ENCODE measurements at regions not wholly inside any gene's neighbourhood (a gene's known extent, or its start where the extent isn't known, plus 50 kb on each side); places are given as distances from the start of the nearest gene placed in this dataset.

- DNase-seq (ENCODE audit: low spot score in 2 of 2) (no peak), ATAC-seq (ENCODE audit: low read depth) (no peak)
- no peaks in the 10 kb centered on the region for H3K4me1 Mint-ChIP-seq
- H3K4me3 Mint-ChIP-seq = no peak overlapping the region
- H3K36me3 Mint-ChIP-seq = no peaks in the 10 kb centered on the region
- H3K9me3 Mint-ChIP-seq = no peaks in the 10 kb centered on the region
- H3K27me3 Mint-ChIP-seq = no peaks in the 10 kb centered on the region
- no peak overlapping the region for H3K27ac Mint-ChIP-seq
These were observed 607.3 kb downstream of the NCAM2 start for GRCh38 chr21:21605521-21605920.

- H3K36me3 Mint-ChIP-seq = no peaks in the 10 kb centered on the region
- H3K4me3 Mint-ChIP-seq = no peak overlapping the region
- no peaks in the 10 kb centered on the region for H3K4me1 Mint-ChIP-seq
- DNase-seq (ENCODE audit: low spot score in 2 of 2) (no peak), ATAC-seq (ENCODE audit: low read depth) (no peak)
- H3K27ac Mint-ChIP-seq = no peak overlapping the region
- no peaks in the 10 kb centered on the region for H3K27me3 Mint-ChIP-seq
- H3K9me3 Mint-ChIP-seq = no peaks in the 10 kb centered on the region
These were observed 607.8 kb downstream of the NCAM2 start for GRCh38 chr21:21606041-21606440.

- Mint-ChIP-seq H3K4me1 (no peaks in the 10 kb centered on the region), H3K27ac (no peak overlapping the region), H3K4me3 (no peak overlapping the region), H3K27me3 (no peaks in the 10 kb centered on the region), H3K9me3 (peaks cover 3% of the 10 kb centered on the region), H3K36me3 (no peaks in the 10 kb centered on the region)
- ATAC-seq (ENCODE audit: low read depth) = no peak
- no peak for DNase-seq (ENCODE audit: low spot score in 2 of 2)
These were observed 614.3 kb downstream of the NCAM2 start for GRCh38 chr21:21612466-21612865.

GRCh38 chr21:21614966-21615365, 616.8 kb downstream of the NCAM2 start:
- H3K4me1 Mint-ChIP-seq = no peaks in the 10 kb centered on the region
- ATAC-seq (ENCODE audit: low read depth) (no peak), DNase-seq (ENCODE audit: low spot score in 2 of 2) (no peak)
- no peak overlapping the region for H3K27ac Mint-ChIP-seq
- no peaks in the 10 kb centered on the region for H3K27me3 Mint-ChIP-seq
- no peaks in the 10 kb centered on the region for H3K36me3 Mint-ChIP-seq
- H3K9me3 Mint-ChIP-seq = peaks cover 3% of the 10 kb centered on the region
- H3K4me3 Mint-ChIP-seq = no peak overlapping the region

- H3K4me3 Mint-ChIP-seq = no peak overlapping the region
- H3K4me1 Mint-ChIP-seq = no peaks in the 10 kb centered on the region
- no peak for ATAC-seq (ENCODE audit: low read depth)
These were observed 624.4 kb downstream of the NCAM2 start for GRCh38 chr21:21622460-21623234.

GRCh38 chr21:21624674-21625073, 626.5 kb downstream of the NCAM2 start:
- no peaks in the 10 kb centered on the region for H3K27me3 Mint-ChIP-seq
- DNase-seq (ENCODE audit: low spot score in 2 of 2) (no peak), ATAC-seq (ENCODE audit: low read depth) (no peak)
- no peak overlapping the region for H3K4me3 Mint-ChIP-seq
- no peak overlapping the region for H3K27ac Mint-ChIP-seq
- no peaks in the 10 kb centered on the region for H3K4me1 Mint-ChIP-seq
- H3K36me3 Mint-ChIP-seq = no peaks in the 10 kb centered on the region
- peaks cover 2% of the 10 kb centered on the region for H3K9me3 Mint-ChIP-seq

More at GRCh38 chr21:21622460-21623234, 624.4 kb downstream of the NCAM2 start:
- H3K36me3 Mint-ChIP-seq = no peaks in the 10 kb centered on the region
- H3K27me3 Mint-ChIP-seq = no peaks in the 10 kb centered on the region
- no peak for DNase-seq (ENCODE audit: low spot score in 2 of 2)
- H3K27ac Mint-ChIP-seq = no peak overlapping the region
- H3K9me3 Mint-ChIP-seq = peaks cover 2% of the 10 kb centered on the region

- Mint-ChIP-seq H3K36me3 (no peaks in the 10 kb centered on the region), H3K27ac (no peak overlapping the region), H3K27me3 (no peaks in the 10 kb centered on the region), H3K4me3 (no peak overlapping the region), H3K4me1 (no peaks in the 10 kb centered on the region), H3K9me3 (peaks cover 5% of the 10 kb centered on the region)
- ATAC-seq (ENCODE audit: low read depth) (no peak), DNase-seq (ENCODE audit: low spot score in 2 of 2) (no peak)
These were observed 633.8 kb downstream of the NCAM2 start for GRCh38 chr21:21631961-21632360.

- no peak overlapping the region for H3K4me3 Mint-ChIP-seq
- H3K4me1 Mint-ChIP-seq = no peaks in the 10 kb centered on the region
- H3K27me3 Mint-ChIP-seq = no peaks in the 10 kb centered on the region
- ATAC-seq (ENCODE audit: low read depth) (no peak), DNase-seq (ENCODE audit: low spot score in 2 of 2) (no peak)
- H3K36me3 Mint-ChIP-seq = no peaks in the 10 kb centered on the region
- no peak overlapping the region for H3K27ac Mint-ChIP-seq
- peaks cover 5% of the 10 kb centered on the region for H3K9me3 Mint-ChIP-seq
These were observed 634.7 kb downstream of the NCAM2 start for GRCh38 chr21:21632926-21633325.

- Mint-ChIP-seq H3K27ac (no peak overlapping the region), H3K4me1 (no peaks in the 10 kb centered on the region), H3K9me3 (peaks cover 4% of the 10 kb centered on the region), H3K4me3 (no peak overlapping the region), H3K27me3 (no peaks in the 10 kb centered on the region), H3K36me3 (no peaks in the 10 kb centered on the region)
- no peak for DNase-seq (ENCODE audit: low spot score in 2 of 2)
- ATAC-seq (ENCODE audit: low read depth) = no peak
These were observed 663.5 kb downstream of the NCAM2 start for GRCh38 chr21:21661741-21662140.

- H3K36me3 Mint-ChIP-seq = no peaks in the 10 kb centered on the region
- H3K4me1 Mint-ChIP-seq = no peaks in the 10 kb centered on the region
- H3K27ac Mint-ChIP-seq = no peak overlapping the region
- no peak for DNase-seq (ENCODE audit: low spot score in 2 of 2)
- no peak for ATAC-seq (ENCODE audit: low read depth)
- peaks cover 4% of the 10 kb centered on the region for H3K9me3 Mint-ChIP-seq
- H3K27me3 Mint-ChIP-seq = no peaks in the 10 kb centered on the region
- H3K4me3 Mint-ChIP-seq = no peak overlapping the region
These were observed 664.6 kb downstream of the NCAM2 start for GRCh38 chr21:21662776-21663175.

- no peak overlapping the region for H3K4me3 Mint-ChIP-seq
- no peak overlapping the region for H3K27ac Mint-ChIP-seq
- no peak for DNase-seq (ENCODE audit: low spot score in 2 of 2)
- no peaks in the 10 kb centered on the region for H3K4me1 Mint-ChIP-seq
- H3K9me3 Mint-ChIP-seq = peaks cover 4% of the 10 kb centered on the region
- H3K36me3 Mint-ChIP-seq = no peaks in the 10 kb centered on the region
- no peaks in the 10 kb centered on the region for H3K27me3 Mint-ChIP-seq
- no peak for ATAC-seq (ENCODE audit: low read depth)
These were observed 666.7 kb downstream of the NCAM2 start for GRCh38 chr21:21664871-21665270.

- no peaks in the 10 kb centered on the region for H3K36me3 Mint-ChIP-seq
- no peaks in the 10 kb centered on the region for H3K4me1 Mint-ChIP-seq
- H3K9me3 Mint-ChIP-seq = peaks cover 4% of the 10 kb centered on the region
- DNase-seq (ENCODE audit: low spot score in 2 of 2) (no peak), ATAC-seq (ENCODE audit: low read depth) (no peak)
- H3K27ac Mint-ChIP-seq = no peak overlapping the region
- H3K27me3 Mint-ChIP-seq = no peaks in the 10 kb centered on the region
- H3K4me3 Mint-ChIP-seq = no peak overlapping the region
These were observed 668.5 kb downstream of the NCAM2 start for GRCh38 chr21:21666689-21667088.

- Mint-ChIP-seq H3K27ac (no peak overlapping the region), H3K9me3 (peaks cover 2% of the 10 kb centered on the region), H3K4me1 (no peaks in the 10 kb centered on the region), H3K36me3 (no peaks in the 10 kb centered on the region), H3K27me3 (no peaks in the 10 kb centered on the region), H3K4me3 (no peak overlapping the region)
- ATAC-seq (ENCODE audit: low read depth) (no peak), DNase-seq (ENCODE audit: low spot score in 2 of 2) (no peak)
These were observed 670.0 kb downstream of the NCAM2 start for GRCh38 chr21:21668198-21668597.

GRCh38 chr21:21673959-21674358, 675.8 kb downstream of the NCAM2 start:
- no peaks in the 10 kb centered on the region for H3K4me1 Mint-ChIP-seq
- H3K4me3 Mint-ChIP-seq = no peak overlapping the region
- peaks cover 11% of the 10 kb centered on the region for H3K9me3 Mint-ChIP-seq
- H3K36me3 Mint-ChIP-seq = no peaks in the 10 kb centered on the region
- no peaks in the 10 kb centered on the region for H3K27me3 Mint-ChIP-seq
- no peak overlapping the region for H3K27ac Mint-ChIP-seq
- no peak for ATAC-seq (ENCODE audit: low read depth)
- DNase-seq (ENCODE audit: low spot score in 2 of 2) = no peak

- Mint-ChIP-seq H3K27ac (no peak overlapping the region), H3K27me3 (no peaks in the 10 kb centered on the region), H3K36me3 (no peaks in the 10 kb centered on the region), H3K4me1 (no peaks in the 10 kb centered on the region), H3K9me3 (peaks cover 18% of the 10 kb centered on the region), H3K4me3 (no peak overlapping the region)
- ATAC-seq (ENCODE audit: low read depth) (no peak), DNase-seq (ENCODE audit: low spot score in 2 of 2) (no peak)
These were observed 677.4 kb downstream of the NCAM2 start for GRCh38 chr21:21675601-21676000.
